Liver (tissue), 8 donors: ENCODE measurements at regions not wholly inside any gene's neighbourhood (a gene's known extent, or its start where the extent isn't known, plus 50 kb on each side); places are given as distances from the start of the nearest gene placed in this dataset.

Source experiments
- DNase-seq: peaks from one replicate; pipeline ENCODE4 v3.0.0-alpha.2; 2017; ENCODE audit warnings: low spot score
- H3K27ac ChIP-seq, 2 donors: one replicate each; pipeline ENCODE4 v1.7.0; 2013; ENCODE audit warnings: inconsistent platforms in 2 of 2, low read length in 2 of 2, control low read depth in 1 of 2, low read depth in 1 of 2, mild to moderate bottlenecking in 1 of 2
- H3K27me3 ChIP-seq, 4 donors: one replicate each; pipeline versions ENCODE4 v1.6.1 to v1.7.0; 2013; ENCODE audit warnings: low read length in 3 of 4, inconsistent platforms in 1 of 4, mild to moderate bottlenecking in 1 of 4, moderate library complexity in 1 of 4; ENCODE audit not compliant: control insufficient read depth in 4 of 4, insufficient read depth in 4 of 4
- H3K36me3 ChIP-seq, 4 donors: one replicate each; pipeline versions ENCODE4 v1.6.1 to v1.7.0; 2013; ENCODE audit warnings: low read length in 3 of 4, mild to moderate bottlenecking in 3 of 4, low read depth in 1 of 4, moderate library complexity in 1 of 4; ENCODE audit not compliant: control insufficient read depth in 4 of 4, insufficient read depth in 3 of 4
- H3K4me1 ChIP-seq, 4 donors: one replicate each; pipeline versions ENCODE4 v1.6.1 to v1.7.0; 2013; ENCODE audit warnings: low read length in 3 of 4, mild to moderate bottlenecking in 3 of 4, moderate library complexity in 1 of 4; ENCODE audit not compliant: control insufficient read depth in 4 of 4, insufficient read depth in 4 of 4
- H3K4me3 ChIP-seq, 3 donors: one replicate each; pipeline versions ENCODE4 v1.6.1 to v1.7.0; 2013; ENCODE audit warnings: low read length in 3 of 3, control low read depth in 1 of 3, low read depth in 1 of 3, mild to moderate bottlenecking in 1 of 3
- H3K9ac ChIP-seq, 2 donors: one replicate each; pipeline ENCODE4 v1.7.0; 2013; ENCODE audit warnings: low read length in 2 of 2, mild to moderate bottlenecking in 2 of 2, moderate library complexity in 2 of 2, control low read depth in 1 of 2, low read depth in 1 of 2
- H3K9me3 ChIP-seq, 4 donors: one replicate each; pipeline versions ENCODE4 v1.6.1 to v1.7.0; 2013; ENCODE audit warnings: low read length in 3 of 4; ENCODE audit not compliant: control insufficient read depth in 4 of 4
- FOXA1 ChIP-seq: IDR thresholded peaks from 2 replicates; pipeline ENCODE4 v1.6.1; 2016; ENCODE audit warnings: antibody characterized with exemption
- FOXA2 ChIP-seq: IDR thresholded peaks from 2 replicates; pipeline ENCODE4 v1.6.1; 2016; ENCODE audit warnings: antibody characterized with exemption
- GABPA ChIP-seq, 2 donors: IDR thresholded peaks in 1 of 2; conservative IDR thresholded peaks in 1 of 2; 2 replicates each; pipeline ENCODE4 v1.6.1; 2016; ENCODE audit warnings: antibody characterized with exemption in 2 of 2, mild to moderate bottlenecking in 1 of 2, moderate library complexity in 1 of 2
- HNF4A ChIP-seq, 2 donors: conservative IDR thresholded peaks; 2 replicates each; pipeline ENCODE4 v1.6.1; 2016; ENCODE audit warnings: antibody characterized with exemption in 2 of 2, mild to moderate bottlenecking in 2 of 2
- HNF4G ChIP-seq: IDR thresholded peaks from 2 replicates; pipeline ENCODE4 v1.6.1; 2016; ENCODE audit warnings: antibody characterized with exemption
- JUND ChIP-seq, 2 donors: IDR thresholded peaks; 2 replicates each; pipeline ENCODE4 v1.6.1; 2016; ENCODE audit warnings: antibody characterized with exemption in 2 of 2
- NR2F2 ChIP-seq: IDR thresholded peaks from 2 replicates; pipeline ENCODE4 v1.6.1; 2016; ENCODE audit warnings: antibody characterized with exemption
- RAD21 ChIP-seq, 2 donors: IDR thresholded peaks; 2 replicates each; pipeline ENCODE4 v1.6.1; 2016; ENCODE audit warnings: antibody characterized with exemption in 2 of 2, mild to moderate bottlenecking in 2 of 2
- RXRA ChIP-seq, 2 donors: IDR thresholded peaks; 2 replicates each; pipeline ENCODE4 v1.6.1; 2017 to 2018; ENCODE audit warnings: antibody characterized with exemption in 2 of 2, mild to moderate bottlenecking in 1 of 2
- TAF1 ChIP-seq: conservative IDR thresholded peaks from 2 replicates; pipeline ENCODE4 v1.6.1; 2016; ENCODE audit warnings: antibody characterized with exemption, mild to moderate bottlenecking
- YY1 ChIP-seq: IDR thresholded peaks from 2 replicates; pipeline ENCODE4 v1.6.1; 2016; ENCODE audit warnings: antibody characterized with exemption, mild to moderate bottlenecking
- WGBS: extraction: QIAGEN DNeasy Blood & Tissue Kit; methylation state at CpG from one replicate; pipeline ENCODE4 v1.1.7; 2013; 5-methylcytosine and 5-hydroxymethylcytosine counted together
- TF ChIP-seq, protein P1 (sequence below): IDR thresholded peaks from 2 replicates; pipeline ENCODE4 v1.6.1; 2016; ENCODE audit warnings: antibody characterized with exemption, mild to moderate bottlenecking
- TF ChIP-seq, protein P2 (sequence below): IDR thresholded peaks from 2 replicates; pipeline ENCODE4 v1.6.1; 2016; ENCODE audit warnings: antibody characterized with exemption
- TF ChIP-seq, protein P3 (sequence below): IDR thresholded peaks from 2 replicates; pipeline ENCODE4 v1.6.1; 2016; ENCODE audit warnings: antibody characterized with exemption
- TF ChIP-seq, protein P4 (sequence below): IDR thresholded peaks from 2 replicates; pipeline ENCODE4 v1.6.1; 2016; ENCODE audit warnings: antibody characterized with exemption
- TF ChIP-seq, protein P5 (sequence below): fragments of 150-350 bp; IDR thresholded peaks from 2 replicates; pipeline ENCODE4 v1.5.1; 2017; ENCODE audit warnings: improper control_type of control experiment, low read depth, low read length; ENCODE audit not compliant: missing input control
- donor health status: healthy.
- donor health status: healthy.
- donor health status: healthy.
- donor health status: healthy.
- donor health status: healthy.

DNA sequence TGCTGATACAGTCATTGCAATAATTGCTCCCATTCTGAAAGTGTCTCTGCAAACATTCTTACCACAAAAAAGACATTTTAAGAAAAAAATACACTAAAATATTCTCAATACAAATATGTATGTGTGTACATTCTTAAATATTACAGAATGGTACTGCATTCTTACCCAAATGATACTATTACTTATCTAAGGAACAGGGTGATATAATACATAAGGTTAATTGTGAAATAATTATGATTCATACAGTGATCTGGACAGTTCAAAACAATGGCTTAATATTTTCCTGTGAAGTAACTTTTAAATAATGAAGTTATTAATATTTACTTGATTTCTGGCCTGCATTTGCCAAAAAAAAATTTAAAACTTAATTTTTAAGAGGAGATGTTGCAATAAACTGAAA is 694.6 kb downstream of the TUSC7 start (continued):
- TF ChIP-seq, protein P1, sequence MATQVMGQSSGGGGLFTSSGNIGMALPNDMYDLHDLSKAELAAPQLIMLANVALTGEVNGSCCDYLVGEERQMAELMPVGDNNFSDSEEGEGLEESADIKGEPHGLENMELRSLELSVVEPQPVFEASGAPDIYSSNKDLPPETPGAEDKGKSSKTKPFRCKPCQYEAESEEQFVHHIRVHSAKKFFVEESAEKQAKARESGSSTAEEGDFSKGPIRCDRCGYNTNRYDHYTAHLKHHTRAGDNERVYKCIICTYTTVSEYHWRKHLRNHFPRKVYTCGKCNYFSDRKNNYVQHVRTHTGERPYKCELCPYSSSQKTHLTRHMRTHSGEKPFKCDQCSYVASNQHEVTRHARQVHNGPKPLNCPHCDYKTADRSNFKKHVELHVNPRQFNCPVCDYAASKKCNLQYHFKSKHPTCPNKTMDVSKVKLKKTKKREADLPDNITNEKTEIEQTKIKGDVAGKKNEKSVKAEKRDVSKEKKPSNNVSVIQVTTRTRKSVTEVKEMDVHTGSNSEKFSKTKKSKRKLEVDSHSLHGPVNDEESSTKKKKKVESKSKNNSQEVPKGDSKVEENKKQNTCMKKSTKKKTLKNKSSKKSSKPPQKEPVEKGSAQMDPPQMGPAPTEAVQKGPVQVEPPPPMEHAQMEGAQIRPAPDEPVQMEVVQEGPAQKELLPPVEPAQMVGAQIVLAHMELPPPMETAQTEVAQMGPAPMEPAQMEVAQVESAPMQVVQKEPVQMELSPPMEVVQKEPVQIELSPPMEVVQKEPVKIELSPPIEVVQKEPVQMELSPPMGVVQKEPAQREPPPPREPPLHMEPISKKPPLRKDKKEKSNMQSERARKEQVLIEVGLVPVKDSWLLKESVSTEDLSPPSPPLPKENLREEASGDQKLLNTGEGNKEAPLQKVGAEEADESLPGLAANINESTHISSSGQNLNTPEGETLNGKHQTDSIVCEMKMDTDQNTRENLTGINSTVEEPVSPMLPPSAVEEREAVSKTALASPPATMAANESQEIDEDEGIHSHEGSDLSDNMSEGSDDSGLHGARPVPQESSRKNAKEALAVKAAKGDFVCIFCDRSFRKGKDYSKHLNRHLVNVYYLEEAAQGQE: no peak

DNA sequence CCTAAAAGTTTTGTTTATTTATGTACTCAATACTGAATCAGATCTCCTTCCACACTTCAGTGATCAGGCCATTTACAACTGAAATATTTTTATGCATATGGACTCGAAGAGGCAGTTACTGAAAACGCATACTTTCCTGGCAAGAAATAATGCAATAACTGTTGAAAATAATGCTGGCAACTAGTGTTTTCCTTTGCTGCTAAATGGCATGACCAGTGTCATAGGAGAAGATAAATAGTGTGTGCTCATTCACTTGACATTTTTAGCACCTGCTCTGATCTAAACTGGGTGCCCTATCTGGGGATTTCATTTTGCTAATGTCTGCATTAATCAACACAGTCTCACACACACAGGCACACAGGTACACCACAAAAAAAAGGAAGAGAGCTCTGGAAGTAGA is 695.2 kb downstream of the TUSC7 start:
- peaks cover 0 to 2% (median 0%) of the 10 kb centered on the region in 4 donors for H3K27me3 ChIP-seq
- TF ChIP-seq, protein P2, sequence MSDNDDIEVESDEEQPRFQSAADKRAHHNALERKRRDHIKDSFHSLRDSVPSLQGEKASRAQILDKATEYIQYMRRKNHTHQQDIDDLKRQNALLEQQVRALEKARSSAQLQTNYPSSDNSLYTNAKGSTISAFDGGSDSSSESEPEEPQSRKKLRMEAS: no peak
- TF ChIP-seq RXRA (IDR thresholded peaks at IDR 0.05) (no peak), YY1 (no peak), FOXA2 (no peak), FOXA1 (no peak), RAD21 (IDR thresholded peaks at IDR 0.05) (no peak), HNF4A (conservative IDR thresholded peaks at IDR 0.05) (no peak), NR2F2 (no peak), JUND (IDR thresholded peaks at IDR 0.05) (no peak), TAF1 (no peak), GABPA (IDR thresholded peaks at IDR 0.05 in 1 of 2, conservative IDR thresholded peaks at IDR 0.05 in 1 of 2) (no peak), HNF4G (no peak)
- TF ChIP-seq, protein P3, sequence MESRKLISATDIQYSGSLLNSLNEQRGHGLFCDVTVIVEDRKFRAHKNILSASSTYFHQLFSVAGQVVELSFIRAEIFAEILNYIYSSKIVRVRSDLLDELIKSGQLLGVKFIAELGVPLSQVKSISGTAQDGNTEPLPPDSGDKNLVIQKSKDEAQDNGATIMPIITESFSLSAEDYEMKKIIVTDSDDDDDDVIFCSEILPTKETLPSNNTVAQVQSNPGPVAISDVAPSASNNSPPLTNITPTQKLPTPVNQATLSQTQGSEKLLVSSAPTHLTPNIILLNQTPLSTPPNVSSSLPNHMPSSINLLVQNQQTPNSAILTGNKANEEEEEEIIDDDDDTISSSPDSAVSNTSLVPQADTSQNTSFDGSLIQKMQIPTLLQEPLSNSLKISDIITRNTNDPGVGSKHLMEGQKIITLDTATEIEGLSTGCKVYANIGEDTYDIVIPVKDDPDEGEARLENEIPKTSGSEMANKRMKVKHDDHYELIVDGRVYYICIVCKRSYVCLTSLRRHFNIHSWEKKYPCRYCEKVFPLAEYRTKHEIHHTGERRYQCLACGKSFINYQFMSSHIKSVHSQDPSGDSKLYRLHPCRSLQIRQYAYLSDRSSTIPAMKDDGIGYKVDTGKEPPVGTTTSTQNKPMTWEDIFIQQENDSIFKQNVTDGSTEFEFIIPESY: no peak
- TF ChIP-seq, protein P4, sequence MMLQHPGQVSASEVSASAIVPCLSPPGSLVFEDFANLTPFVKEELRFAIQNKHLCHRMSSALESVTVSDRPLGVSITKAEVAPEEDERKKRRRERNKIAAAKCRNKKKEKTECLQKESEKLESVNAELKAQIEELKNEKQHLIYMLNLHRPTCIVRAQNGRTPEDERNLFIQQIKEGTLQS: no peak
- TF ChIP-seq, protein P5, sequence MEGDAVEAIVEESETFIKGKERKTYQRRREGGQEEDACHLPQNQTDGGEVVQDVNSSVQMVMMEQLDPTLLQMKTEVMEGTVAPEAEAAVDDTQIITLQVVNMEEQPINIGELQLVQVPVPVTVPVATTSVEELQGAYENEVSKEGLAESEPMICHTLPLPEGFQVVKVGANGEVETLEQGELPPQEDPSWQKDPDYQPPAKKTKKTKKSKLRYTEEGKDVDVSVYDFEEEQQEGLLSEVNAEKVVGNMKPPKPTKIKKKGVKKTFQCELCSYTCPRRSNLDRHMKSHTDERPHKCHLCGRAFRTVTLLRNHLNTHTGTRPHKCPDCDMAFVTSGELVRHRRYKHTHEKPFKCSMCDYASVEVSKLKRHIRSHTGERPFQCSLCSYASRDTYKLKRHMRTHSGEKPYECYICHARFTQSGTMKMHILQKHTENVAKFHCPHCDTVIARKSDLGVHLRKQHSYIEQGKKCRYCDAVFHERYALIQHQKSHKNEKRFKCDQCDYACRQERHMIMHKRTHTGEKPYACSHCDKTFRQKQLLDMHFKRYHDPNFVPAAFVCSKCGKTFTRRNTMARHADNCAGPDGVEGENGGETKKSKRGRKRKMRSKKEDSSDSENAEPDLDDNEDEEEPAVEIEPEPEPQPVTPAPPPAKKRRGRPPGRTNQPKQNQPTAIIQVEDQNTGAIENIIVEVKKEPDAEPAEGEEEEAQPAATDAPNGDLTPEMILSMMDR: no peak
- H3K4me1 ChIP-seq: no peaks in the 10 kb centered on the region
- H3K36me3 ChIP-seq: no peaks in the 10 kb centered on the region
- H3K4me3 ChIP-seq: no peak overlapping the region
- no peak overlapping the region for H3K27ac ChIP-seq
- no peak for DNase-seq
- WGBS: 75% methylated on average over 2 of the region's 2 CpGs
- no peak overlapping the region for H3K9ac ChIP-seq
- no peaks in the 10 kb centered on the region for H3K9me3 ChIP-seq
